Activated CD4-positive, alpha-beta memory T cell treated with anti-CD3 and anti-CD28 coated beads, Interleukin-2, amount 10 ng/mL, durations not matched to agents 7 days and 5 days (primary cell): ENCODE measurements at regions not wholly inside any gene's neighbourhood (a gene's known extent, or its start where the extent isn't known, plus 50 kb on each side); places are given as distances from the start of the nearest gene placed in this dataset.
"Not testable (repeated sequence)": the region's sequence is repeated elsewhere in the genome, so short reads cannot be mapped to it uniquely, and the experiment has no call there.

Source experiments
- CTCF ChIA-PET: fragments of 350-600 bp; sonication (Branson Sonifier 250); formaldehyde crosslinking; loops from one replicate; lab custom pipeline; 2021; ENCODE audit warnings: antibody characterized with exemption, inconsistent platforms; lab: Charles Lee
- POLR2A ChIA-PET: fragments of 350-600 bp; sonication (Branson Sonifier 250); formaldehyde crosslinking; loops from one replicate; lab custom pipeline; 2021; ENCODE audit warnings: antibody characterized with exemption; lab: Charles Lee
- DNase-seq: peaks from one replicate; pipeline ENCODE4 v3.0.0-alpha.2; 2020
- H3K27ac Mint-ChIP-seq: one replicate; pipeline ENCODE4 v1.8.0; 2021; ENCODE audit warnings: mild to moderate bottlenecking, mixed read lengths
- H3K27me3 Mint-ChIP-seq: one replicate; pipeline ENCODE4 v1.8.0; 2021; ENCODE audit warnings: mixed read lengths
- H3K36me3 Mint-ChIP-seq: one replicate; pipeline ENCODE4 v1.8.0; 2021; ENCODE audit warnings: low read depth, mixed read lengths
- H3K4me1 Mint-ChIP-seq: one replicate; pipeline ENCODE4 v1.8.0; 2021; ENCODE audit warnings: mixed read lengths
- H3K4me3 Mint-ChIP-seq: one replicate; pipeline ENCODE4 v1.8.0; 2021; ENCODE audit warnings: mild to moderate bottlenecking, mixed read lengths
- H3K9me3 Mint-ChIP-seq: one replicate; pipeline ENCODE4 v1.8.0; 2021; ENCODE audit warnings: mixed read lengths

DNA sequence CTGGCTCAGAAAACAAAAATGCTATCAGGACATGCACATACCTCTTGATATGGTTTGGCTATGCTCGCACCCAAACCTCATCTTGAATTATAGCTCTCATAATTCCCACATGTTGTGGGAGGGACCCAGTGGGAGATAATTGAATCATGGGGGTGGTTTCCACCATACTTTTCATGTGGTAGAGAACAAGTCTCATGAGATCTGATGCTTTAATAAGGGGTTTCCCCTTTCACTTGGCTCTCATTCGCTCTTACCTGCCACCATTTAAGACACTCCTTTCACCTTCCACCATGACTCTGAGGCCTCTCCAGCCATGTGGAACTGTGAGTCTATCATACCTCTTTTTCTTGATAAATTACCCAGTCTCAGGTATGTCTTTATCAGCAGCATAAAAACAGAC is 958.6 kb downstream of the TRAM1L1 start:
- H3K4me3 Mint-ChIP-seq: no peak overlapping the region

DNA sequence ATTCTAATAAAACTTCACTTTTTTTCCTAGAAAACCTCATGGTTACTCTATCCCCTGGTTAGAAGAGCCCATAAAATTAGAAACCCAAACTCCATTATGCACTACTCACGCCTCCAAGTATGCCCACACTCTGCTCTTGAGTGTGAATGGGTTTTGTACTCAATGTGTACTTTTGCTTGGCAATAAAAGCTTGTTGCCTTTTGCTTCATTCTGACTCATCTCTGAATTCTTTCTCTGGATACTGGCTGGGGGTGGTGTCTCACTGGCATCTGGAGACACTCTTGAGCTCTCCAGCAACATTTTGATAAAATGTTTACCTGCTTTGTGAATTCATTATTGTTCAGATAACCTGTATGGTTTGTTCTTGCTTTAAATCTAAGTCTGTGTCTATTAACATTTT is 963.3 kb downstream of the TRAM1L1 start:
- H3K27ac Mint-ChIP-seq: no peak overlapping the region
- H3K4me3 Mint-ChIP-seq: no peak overlapping the region
- H3K27me3 Mint-ChIP-seq: no peaks in the 10 kb centered on the region
- no peaks in the 10 kb centered on the region for H3K36me3 Mint-ChIP-seq
- H3K4me1 Mint-ChIP-seq: no peaks in the 10 kb centered on the region
- DNase-seq: no peak
- ChIA-PET CTCF (no interaction called here), POLR2A (no interaction called here)
- H3K9me3 Mint-ChIP-seq: no peaks in the 10 kb centered on the region

More for the DNA sequence above, 958.6 kb downstream of the TRAM1L1 start:
- CTCF ChIA-PET: no interaction called here
- POLR2A ChIA-PET: no interaction called here
- no peaks in the 10 kb centered on the region for H3K36me3 Mint-ChIP-seq
- H3K9me3 Mint-ChIP-seq: no peaks in the 10 kb centered on the region
- no peaks in the 10 kb centered on the region for H3K4me1 Mint-ChIP-seq
- no peaks in the 10 kb centered on the region for H3K27me3 Mint-ChIP-seq
- no peak for DNase-seq
- H3K27ac Mint-ChIP-seq: no peak overlapping the region

DNA sequence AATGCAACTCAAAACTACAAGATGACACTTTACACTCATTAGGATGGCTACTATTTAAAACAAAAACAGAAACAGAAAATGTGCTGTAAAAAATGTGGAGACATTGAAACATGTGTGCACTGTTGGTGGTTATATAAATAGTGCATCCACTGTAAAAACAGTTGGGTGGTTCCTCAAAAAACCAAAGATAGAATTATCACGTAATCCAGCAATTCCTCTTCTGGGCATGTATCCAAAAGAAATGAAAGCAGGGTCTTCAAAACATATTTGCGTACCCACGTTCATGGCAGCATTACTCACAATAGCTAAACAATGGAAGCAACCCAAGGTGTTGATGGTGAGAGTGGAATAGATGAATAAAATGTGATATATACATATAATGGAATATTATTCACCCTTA is 967.2 kb downstream of the TRAM1L1 start:
- no peaks in the 10 kb centered on the region for H3K36me3 Mint-ChIP-seq
- no peak overlapping the region for H3K4me3 Mint-ChIP-seq
- H3K27ac Mint-ChIP-seq: no peak overlapping the region
- no peaks in the 10 kb centered on the region for H3K9me3 Mint-ChIP-seq
- ChIA-PET POLR2A (no interaction called here), CTCF (no interaction called here)
- no peak for DNase-seq
- H3K27me3 Mint-ChIP-seq: no peaks in the 10 kb centered on the region
- H3K4me1 Mint-ChIP-seq: no peaks in the 10 kb centered on the region

DNA sequence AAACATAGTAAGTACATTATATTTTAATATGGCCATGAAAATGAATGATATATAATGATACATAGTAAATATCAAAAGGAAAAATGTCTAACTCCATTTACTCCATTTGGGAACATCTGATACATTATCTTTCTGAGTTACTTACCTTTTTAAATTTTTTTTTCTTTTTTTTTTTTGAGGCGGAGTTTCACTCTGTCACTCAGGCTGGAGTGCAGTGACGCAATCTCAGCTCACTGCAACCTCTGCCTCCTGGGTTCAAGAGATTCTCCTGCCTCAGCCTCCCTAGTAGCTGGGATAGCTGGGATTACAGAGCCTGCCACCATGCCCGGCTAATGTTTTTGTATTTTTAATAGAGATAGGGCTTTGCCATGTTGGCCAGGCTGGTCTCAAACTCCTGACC is 972.5 kb downstream of the TRAM1L1 start:
- H3K4me1 Mint-ChIP-seq, H3K9me3 Mint-ChIP-seq, H3K36me3 Mint-ChIP-seq, H3K4me3 Mint-ChIP-seq, H3K27ac Mint-ChIP-seq, CTCF ChIA-PET, POLR2A ChIA-PET, DNase-seq, H3K27me3 Mint-ChIP-seq: not testable (repeated sequence)

DNA sequence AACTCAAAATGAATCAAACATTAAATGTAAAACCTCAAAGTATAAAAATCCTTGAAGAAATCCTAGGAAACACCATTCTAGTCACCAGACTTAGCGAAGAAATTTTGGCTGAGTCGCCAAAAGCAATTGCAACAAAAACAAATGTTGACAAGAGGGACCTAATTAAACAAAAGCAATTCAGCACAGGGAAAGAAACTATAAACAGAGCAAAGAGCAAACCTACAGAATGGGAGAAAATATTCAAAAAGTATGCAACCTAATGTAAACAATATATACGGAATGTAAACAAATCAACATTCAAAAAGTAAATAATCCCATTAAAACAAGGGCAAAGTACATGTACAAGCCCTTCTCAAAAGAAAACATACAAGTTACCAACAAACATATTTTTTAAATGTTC is 974.7 kb downstream of the TRAM1L1 start:
- Mint-ChIP-seq H3K4me1 (no peaks in the 10 kb centered on the region), H3K27ac (no peak overlapping the region), H3K36me3 (no peaks in the 10 kb centered on the region), H3K27me3 (no peaks in the 10 kb centered on the region), H3K9me3 (no peaks in the 10 kb centered on the region), H3K4me3 (no peak overlapping the region)
- ChIA-PET POLR2A (no interaction called here), CTCF (no interaction called here)
- no peak for DNase-seq

DNA sequence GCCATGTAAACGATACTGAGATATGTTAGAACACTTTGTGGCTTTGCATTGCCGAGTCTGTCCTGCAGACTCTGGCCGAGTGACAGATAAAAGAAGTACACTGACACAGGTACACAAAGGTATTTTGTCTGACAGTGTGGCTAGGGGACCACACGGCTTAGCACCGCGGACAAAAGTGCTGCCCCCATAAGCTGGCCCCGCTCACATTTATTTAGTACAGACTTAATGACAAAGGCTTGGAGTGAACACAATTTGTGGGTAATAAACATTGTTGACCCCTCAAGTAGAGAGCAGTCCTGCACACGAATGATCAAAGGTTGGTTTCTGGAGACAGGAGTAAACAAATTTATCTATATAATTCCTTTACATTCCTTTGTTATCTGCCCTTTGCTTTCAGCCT is 976.8 kb downstream of the TRAM1L1 start:
- Mint-ChIP-seq H3K27ac (no peak overlapping the region), H3K36me3 (no peaks in the 10 kb centered on the region), H3K9me3 (no peaks in the 10 kb centered on the region), H3K27me3 (no peaks in the 10 kb centered on the region), H3K4me3 (no peak overlapping the region), H3K4me1 (no peaks in the 10 kb centered on the region)
- ChIA-PET POLR2A (no interaction called here), CTCF (no interaction called here)
- no peak for DNase-seq

DNA sequence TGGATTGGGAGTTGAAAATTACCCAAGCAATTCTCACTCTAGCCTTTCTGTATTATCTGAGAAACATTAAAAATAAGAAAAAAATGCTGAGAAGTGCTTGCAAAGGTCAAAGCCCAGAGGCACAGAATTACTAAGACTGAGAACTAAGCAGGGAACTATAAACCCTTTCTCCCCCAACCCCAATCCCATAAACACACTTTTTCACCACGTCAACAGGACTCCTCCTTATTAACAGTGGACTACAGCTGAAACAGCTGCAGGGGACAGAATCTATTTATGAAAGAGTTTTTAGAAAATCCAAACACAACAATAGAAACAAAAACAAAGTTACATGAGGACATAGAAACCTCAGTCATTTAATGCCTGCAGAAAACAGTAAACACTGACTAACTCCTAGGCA is 984.1 kb downstream of the TRAM1L1 start:
- POLR2A ChIA-PET: no interaction called here
- CTCF ChIA-PET: no interaction called here
- Mint-ChIP-seq H3K4me1 (no peaks in the 10 kb centered on the region), H3K27ac (no peak overlapping the region), H3K27me3 (no peaks in the 10 kb centered on the region), H3K9me3 (peaks cover 7% of the 10 kb centered on the region), H3K36me3 (no peaks in the 10 kb centered on the region), H3K4me3 (no peak overlapping the region)
- no peak for DNase-seq

DNA sequence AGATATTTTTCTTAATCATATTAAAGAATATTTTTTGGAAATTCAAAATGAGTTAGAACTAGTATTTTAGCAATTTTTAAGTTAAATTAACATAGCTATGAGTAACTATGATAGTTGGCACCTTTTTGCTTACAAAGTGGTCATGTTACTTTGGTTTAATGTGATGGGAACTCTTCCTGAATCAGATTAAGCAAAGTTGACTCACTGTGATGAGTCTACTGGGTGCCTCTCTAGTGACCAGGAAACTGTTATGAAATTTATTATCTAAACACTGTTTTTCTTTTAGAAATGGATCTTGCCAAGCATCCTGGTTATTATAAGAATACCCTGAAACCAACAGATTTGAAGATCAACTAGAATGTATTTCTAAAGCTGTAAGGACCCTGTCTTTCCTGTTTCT is 985.8 kb downstream of the TRAM1L1 start:
- no peak overlapping the region for H3K4me3 Mint-ChIP-seq
- no peaks in the 10 kb centered on the region for H3K4me1 Mint-ChIP-seq
- H3K27me3 Mint-ChIP-seq: no peaks in the 10 kb centered on the region
- no peak for DNase-seq
- H3K36me3 Mint-ChIP-seq: no peaks in the 10 kb centered on the region
- ChIA-PET CTCF (no interaction called here), POLR2A (no interaction called here)
- H3K9me3 Mint-ChIP-seq: peaks cover 7% of the 10 kb centered on the region
- no peak overlapping the region for H3K27ac Mint-ChIP-seq

DNA sequence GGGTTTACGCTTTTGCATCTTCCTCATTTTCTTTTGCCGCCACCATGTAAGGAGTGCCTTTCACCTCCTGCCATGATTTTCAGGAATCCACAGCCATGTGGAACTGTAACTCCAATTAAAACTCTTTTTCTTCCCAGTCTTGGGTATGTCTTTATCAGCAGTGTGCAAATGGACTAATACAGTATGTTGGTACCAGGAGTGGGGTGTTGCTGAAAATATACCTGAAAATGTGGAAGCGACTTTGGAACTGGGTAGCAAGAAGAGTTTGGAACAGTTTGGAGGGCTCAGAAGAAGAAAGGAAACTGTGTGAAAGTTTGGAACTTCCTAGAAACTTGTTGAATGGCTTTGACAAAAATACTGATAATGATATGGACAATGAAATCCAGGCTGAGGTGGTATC is 983.9 kb upstream of the NDST4 start:
- CTCF ChIA-PET: not testable (repeated sequence)

DNA sequence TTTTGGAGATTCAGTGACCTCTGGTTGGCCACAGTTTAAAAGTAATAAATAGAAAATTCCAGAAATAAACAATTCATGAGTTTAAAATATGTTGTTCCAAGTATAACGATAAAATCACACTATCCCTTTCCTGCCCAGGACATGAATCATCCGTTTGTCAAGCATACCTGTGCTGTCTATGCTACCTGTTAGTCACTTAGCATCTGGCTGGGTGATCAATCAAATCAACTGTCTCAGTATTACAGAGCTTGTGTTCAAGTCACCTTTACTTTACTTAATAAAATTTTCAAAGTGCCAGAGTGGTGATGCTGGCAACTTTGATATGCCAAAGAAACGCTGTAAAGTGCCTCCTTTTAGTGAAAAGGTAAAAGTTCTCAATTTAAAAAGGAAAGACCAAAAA is 979.5 kb upstream of the NDST4 start:
- Mint-ChIP-seq H3K9me3 (peaks cover 4% of the 10 kb centered on the region), H3K27ac (no peak overlapping the region), H3K27me3 (no peaks in the 10 kb centered on the region), H3K4me1 (no peaks in the 10 kb centered on the region), H3K4me3 (no peak overlapping the region), H3K36me3 (no peaks in the 10 kb centered on the region)
- ChIA-PET CTCF (no interaction called here), POLR2A (no interaction called here)
- DNase-seq: no peak

More for the DNA sequence above, 983.9 kb upstream of the NDST4 start:
- H3K4me1 Mint-ChIP-seq, H3K36me3 Mint-ChIP-seq, H3K9me3 Mint-ChIP-seq, H3K4me3 Mint-ChIP-seq, H3K27me3 Mint-ChIP-seq, H3K27ac Mint-ChIP-seq, POLR2A ChIA-PET, DNase-seq: not testable (repeated sequence)

DNA sequence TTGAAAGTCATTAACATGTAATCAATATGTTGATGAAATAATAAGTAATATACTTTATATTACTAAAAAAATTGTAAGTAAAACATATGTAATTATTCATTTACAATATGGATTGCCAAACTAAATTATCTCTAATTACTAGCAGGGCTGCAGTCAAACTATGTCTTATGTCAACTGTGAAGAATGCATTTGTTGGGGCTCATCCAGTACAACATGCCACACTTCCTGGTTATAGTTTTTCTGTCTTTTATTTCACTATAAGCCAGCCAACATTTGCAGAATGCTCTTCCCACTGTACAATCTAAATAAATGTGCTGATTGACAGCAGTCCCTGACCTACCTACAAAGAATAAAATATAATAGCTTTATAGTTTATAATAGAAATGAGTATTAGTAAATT is 975.4 kb upstream of the NDST4 start:
- DNase-seq: no peak
- Mint-ChIP-seq H3K4me3 (no peak overlapping the region), H3K36me3 (no peaks in the 10 kb centered on the region), H3K9me3 (peaks cover 2% of the 10 kb centered on the region), H3K27ac (no peak overlapping the region), H3K27me3 (no peaks in the 10 kb centered on the region), H3K4me1 (no peaks in the 10 kb centered on the region)
- POLR2A ChIA-PET: no interaction called here
- CTCF ChIA-PET: no interaction called here

DNA sequence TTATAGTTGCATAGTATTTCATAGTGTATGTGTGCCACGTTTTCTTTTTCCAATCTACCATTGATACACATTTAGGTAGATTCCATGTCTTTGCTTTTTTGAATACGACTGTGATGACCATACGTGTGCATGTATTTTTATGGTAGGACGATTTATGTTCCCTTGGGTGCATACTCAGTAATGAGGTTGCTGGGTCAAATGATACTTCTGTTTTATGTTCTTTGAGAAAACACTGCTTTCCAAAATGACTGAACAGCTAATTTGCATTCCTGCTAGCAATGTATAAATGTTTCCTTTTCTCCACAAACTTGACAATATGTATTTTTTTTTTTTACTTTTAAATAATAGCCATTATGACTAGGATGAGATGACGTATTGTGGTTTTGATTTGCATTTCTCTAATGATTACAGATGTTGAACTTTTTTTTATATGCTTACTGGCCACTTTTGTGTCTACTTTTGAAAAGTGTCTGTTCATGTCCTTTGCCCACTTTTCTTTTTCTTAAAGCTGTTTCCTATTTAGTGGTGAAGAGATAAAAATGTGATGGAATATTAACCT is 969.5 kb upstream of the NDST4 start:
- CTCF ChIA-PET: no interaction called here
- POLR2A ChIA-PET: no interaction called here
- no peak for DNase-seq
- H3K4me3 Mint-ChIP-seq: no peak overlapping the region
- peaks cover 2% of the 10 kb centered on the region for H3K9me3 Mint-ChIP-seq
- no peaks in the 10 kb centered on the region for H3K36me3 Mint-ChIP-seq
- H3K27me3 Mint-ChIP-seq: no peaks in the 10 kb centered on the region
- no peak overlapping the region for H3K27ac Mint-ChIP-seq
- no peaks in the 10 kb centered on the region for H3K4me1 Mint-ChIP-seq

DNA sequence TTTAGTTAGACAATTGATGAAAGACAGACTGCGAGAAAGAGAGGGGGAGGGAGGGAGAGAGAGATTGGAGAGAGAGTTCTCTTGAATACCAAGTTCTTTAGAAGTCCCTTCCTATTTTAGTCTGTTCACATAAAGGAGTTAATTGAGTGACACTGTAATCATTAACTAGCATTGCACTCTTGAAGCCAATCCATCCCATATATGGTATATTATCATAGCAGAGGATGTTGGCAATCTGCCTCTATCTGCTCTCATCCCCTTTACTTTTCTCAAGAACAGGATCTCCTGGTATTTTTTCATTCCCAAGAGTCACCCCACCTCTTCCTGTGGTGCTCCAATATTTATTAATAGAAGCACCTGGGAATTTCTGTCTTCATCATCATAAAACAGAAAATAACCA is 959.6 kb upstream of the NDST4 start:
- Mint-ChIP-seq H3K4me3 (no peak overlapping the region), H3K36me3 (no peaks in the 10 kb centered on the region), H3K27ac (no peak overlapping the region), H3K9me3 (no peaks in the 10 kb centered on the region), H3K27me3 (no peaks in the 10 kb centered on the region), H3K4me1 (no peaks in the 10 kb centered on the region)
- DNase-seq: no peak
- ChIA-PET CTCF (no interaction called here), POLR2A (no interaction called here)

DNA sequence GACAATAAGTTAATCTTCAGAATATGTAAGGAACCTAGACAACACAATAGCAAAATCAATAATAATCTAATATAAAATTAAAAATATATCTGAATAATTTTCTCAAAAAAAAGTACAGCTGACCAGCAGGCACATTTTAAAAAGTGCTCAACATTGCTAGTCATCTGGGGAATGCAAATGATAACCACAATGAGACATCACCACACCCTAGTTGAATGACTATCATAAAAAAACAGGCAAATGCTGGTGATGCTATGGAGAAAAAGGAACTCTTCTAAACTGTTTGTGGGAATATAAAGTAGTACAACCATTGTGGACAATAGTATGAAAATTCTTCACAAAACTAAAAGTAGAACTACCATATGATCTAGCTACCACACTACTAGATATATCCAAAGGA is 956.9 kb upstream of the NDST4 start:
- POLR2A ChIA-PET: no interaction called here
- Mint-ChIP-seq H3K4me3 (no peak overlapping the region), H3K4me1 (no peaks in the 10 kb centered on the region), H3K27ac (no peak overlapping the region), H3K9me3 (no peaks in the 10 kb centered on the region), H3K36me3 (no peaks in the 10 kb centered on the region), H3K27me3 (no peaks in the 10 kb centered on the region)
- CTCF ChIA-PET: no interaction called here
- no peak for DNase-seq
